Stimulated activated CD8-positive, alpha-beta memory T cell treated with anti-CD3 and anti-CD28 coated beads, Interleukin-2, amount 100 ng/mL, for 48 hours (primary cell): ENCODE measurements at regions not wholly inside any gene's neighbourhood (a gene's known extent, or its start where the extent isn't known, plus 50 kb on each side); places are given as distances from the start of the nearest gene placed in this dataset.
"Not testable (repeated sequence)": the region's sequence is repeated elsewhere in the genome, so short reads cannot be mapped to it uniquely, and the experiment has no call there.

ENCODE experiments used
- DNase-seq, 2 donors: peaks; one replicate each; pipeline ENCODE4 v3.0.0-alpha.2; 2020; ENCODE audit warnings: low read depth in 2 of 2

DNA sequence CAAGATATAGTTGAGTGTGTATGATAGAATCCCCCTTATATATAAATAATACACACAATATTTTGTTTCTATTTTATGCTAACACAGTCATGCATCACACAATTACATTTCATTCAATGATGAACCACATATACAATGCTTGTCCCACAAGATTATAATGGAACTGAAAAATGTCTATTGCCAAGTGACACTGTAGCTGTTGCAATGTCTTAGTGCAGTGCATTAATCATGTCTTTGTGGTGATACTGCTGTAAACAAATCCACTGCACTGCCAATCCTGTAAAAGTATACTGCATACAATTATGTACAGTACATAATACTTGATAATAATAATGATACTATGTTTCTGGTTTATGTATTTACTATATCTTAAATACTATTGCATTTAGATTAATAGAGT is 512.1 kb upstream of the CNTN3 start:
- no peak for DNase-seq

GRCh38 chr3:75129101-75129500 is 514.6 kb upstream of the CNTN3 start:
- DNase-seq = no peak

DNA sequence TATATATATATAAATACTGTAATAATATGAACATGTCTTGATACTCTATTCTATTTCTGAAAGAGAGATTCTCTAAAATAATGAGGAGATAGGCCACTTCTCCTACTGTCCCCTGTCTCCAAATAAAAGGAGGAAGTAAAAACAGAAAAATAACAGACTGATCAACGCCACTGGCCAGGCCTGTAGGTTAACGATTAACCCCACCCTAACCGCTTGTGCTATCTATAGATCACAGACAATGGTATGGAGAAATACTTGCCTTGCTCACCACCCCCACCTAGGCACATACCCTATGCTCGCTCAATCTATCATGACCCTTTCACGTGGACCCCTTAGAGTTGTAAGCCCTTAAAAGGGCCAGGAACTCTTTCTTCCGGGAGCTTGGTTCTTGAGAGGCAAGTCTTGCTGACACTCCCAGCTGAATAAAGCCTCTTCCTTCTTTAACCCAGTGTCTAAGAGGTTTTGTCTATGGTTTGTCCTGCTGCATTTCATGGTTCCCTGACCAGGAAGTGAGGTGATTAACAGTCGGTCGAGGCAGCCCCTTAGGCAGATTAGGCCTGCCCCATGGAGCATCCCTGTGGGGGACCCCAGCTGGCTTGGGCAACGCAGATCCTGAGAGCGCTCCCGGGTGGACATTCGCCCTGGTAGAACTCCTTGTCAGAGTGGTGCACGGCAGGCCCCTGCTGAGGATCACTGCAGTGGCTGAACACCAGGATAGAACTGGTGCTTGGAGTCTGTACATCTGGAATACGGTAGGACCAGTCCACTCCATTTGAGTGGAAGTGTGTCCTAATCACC is 521.8 kb upstream of the CNTN3 start:
- DNase-seq = no peak

- no peak for DNase-seq
These were observed 523.9 kb upstream of the CNTN3 start for GRCh38 chr3:75138345-75138744.

DNA sequence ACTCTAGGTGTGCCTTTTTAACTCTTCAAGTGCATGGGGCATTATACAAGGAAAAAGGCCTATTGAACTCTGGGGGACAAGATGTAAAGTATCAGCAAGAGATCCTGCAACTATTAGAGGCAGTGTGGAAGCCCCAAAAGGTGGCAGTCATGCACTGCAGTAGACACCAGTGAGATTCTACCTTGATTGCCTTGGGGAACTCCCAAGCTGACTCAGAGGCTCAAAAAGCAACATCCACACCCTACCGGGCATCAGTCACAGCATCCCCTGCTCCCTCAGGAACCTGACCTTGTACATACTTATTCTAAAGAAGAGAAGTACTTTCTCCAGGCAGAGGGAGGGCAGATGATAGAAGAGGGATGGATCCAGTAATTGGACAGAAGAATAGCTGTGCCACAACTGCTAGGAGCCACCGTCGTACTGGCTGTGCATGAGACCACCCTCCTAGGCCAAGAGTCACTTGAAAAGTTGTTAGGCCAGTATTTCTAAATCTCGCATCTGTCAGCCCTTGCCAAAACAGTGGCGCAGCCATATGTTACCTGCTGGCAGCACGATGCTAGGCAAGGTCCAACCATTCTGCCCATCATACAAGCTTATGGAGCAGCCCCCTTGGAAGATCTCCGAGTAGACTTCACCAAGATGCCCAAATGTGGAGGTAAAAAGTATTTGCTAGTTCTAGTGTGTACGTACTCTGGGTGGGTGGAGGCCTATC is 523.1 kb upstream of the FRG2C start:
- DNase-seq = no peak

GRCh38 chr3:75144406-75144805 is 519.7 kb upstream of the FRG2C start:
- DNase-seq = no peak

DNA sequence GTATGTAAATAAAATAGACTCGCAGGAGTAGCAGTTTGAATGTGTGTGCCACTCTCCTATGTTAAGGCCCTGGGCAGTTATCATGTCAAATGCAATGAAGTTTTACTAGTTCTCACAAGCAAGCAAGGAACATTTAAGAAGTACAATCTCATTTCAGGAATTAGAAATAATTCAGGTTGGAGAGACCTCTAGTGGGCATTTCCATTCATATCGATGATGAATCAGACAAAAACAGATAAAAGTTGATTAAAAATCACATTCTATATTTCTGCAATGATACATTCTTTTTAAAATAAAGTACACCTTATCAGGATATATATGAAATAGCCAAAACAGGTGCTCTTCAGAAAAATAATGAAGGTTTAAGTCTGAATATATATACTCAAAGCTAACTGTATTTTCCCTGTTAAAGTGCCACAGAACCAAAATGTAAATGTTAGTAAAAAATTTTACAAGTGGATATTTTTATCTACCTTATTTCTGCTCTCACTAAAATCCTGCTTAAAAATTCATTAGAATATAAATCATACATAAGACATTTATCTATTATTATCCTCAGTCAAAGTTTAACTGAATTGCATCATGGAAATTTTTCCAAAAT is 492.4 kb upstream of the FRG2C start:
- DNase-seq = no peak

- DNase-seq = no peak
These were observed 487.2 kb upstream of the FRG2C start for GRCh38 chr3:75176937-75177336.

- no peak for DNase-seq
These were observed 483.7 kb upstream of the FRG2C start for GRCh38 chr3:75180235-75180944.

DNA sequence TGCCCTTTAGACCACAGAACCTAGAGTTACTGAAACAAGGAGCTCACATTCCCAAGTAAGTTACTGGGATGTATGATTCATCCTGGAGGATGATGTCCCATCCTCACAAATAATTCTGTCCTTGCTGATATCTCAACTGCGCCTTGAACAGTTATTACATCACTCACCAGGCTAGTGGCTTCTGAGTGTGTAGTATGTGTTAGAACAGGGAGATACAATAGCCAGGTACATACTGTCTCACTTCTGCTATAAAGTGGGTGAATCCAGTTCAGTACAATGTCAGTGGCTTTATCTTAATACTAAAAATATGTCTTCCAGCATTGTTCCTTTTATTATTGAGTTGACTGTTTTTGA is 483.2 kb upstream of the FRG2C start:
- no peak for DNase-seq

DNA sequence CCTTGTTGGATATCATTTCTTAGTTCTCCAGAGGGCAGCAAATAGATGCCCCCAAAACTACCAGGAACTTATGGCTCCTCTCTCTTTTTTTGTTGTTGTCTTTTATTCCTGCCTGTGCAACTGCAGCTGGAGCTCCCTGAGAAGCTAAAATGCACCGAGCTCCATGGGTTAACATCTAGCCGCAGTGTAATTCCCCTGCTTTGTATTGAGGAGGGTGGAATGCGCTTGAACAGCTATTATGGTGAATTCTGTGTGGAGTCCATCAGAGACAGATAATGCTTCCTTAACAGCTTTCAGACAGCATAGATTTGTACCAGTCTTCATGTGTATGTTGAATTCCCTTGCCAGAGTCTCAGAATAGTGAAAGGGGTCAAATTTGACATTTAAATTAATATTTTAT is 475.2 kb upstream of the FRG2C start:
- DNase-seq = no peak

DNA sequence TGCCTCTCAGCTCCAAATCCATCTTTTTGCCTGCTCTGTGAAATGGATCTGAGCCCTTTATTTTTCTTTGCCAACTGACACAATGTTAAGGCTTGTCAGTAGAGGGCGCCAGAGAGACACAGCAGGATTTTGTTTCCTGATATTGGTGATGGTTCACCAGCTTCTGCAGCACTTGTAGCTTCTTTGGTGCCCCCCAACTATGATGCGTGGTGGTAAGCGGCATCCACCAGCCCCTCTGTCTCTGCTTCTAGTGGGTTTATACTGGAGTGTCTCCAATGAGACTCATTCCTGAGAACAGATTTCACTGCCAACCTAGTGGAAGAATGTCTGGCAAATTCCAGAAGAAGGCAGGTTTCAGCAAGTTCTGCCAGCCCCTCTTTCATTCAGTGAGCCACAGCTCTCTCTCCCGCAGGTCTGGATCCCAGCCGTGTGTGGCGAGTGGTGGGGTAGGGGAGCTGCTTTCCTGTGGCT is 471.9 kb upstream of the FRG2C start:
- DNase-seq = peak; percentile 7 to 14

DNA sequence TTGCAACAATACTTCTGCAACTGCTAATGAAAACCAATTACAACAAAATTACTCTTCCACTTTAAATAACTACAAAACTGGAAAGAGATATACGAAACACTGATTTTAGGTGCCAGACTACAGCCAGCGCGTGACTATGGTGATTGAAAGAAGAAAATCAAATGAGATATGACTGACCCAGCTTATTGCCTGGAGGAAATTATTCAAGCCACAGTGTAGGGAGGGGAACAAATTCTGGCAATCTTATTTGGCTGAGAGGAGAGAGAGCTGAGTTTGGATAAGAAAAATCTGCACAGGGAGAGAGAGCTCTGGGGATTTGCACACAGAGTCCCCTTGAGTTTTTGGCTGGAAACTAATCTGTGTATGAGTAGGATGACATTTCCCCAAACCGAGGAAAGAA is 470.3 kb upstream of the FRG2C start:
- DNase-seq = no peak

DNA sequence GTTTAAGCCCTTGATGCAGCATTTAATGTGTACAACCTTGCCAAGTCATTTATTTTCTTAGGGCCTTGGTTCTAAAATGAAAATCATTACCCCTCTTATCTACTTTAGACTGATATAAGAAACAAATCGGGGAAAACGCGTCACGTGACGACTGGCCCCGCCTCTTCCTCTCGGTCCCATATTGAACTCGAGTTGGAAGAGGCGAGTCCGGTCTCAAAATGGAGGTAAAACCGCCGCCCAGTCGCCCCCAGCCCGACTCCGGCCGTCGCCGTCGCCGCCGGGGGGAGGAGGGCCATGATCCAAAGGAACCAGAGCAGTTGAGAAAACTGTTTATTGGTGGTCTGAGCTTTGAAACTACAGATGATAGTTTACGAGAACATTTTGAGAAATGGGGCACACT is 449.8 kb upstream of the FRG2C start:
- not testable (repeated sequence) for DNase-seq

GRCh38 chr3:75218577-75218976 is 445.6 kb upstream of the FRG2C start:
- DNase-seq = no peak

GRCh38 chr3:75220932-75221331 is 443.2 kb upstream of the FRG2C start:
- no peak for DNase-seq

DNA sequence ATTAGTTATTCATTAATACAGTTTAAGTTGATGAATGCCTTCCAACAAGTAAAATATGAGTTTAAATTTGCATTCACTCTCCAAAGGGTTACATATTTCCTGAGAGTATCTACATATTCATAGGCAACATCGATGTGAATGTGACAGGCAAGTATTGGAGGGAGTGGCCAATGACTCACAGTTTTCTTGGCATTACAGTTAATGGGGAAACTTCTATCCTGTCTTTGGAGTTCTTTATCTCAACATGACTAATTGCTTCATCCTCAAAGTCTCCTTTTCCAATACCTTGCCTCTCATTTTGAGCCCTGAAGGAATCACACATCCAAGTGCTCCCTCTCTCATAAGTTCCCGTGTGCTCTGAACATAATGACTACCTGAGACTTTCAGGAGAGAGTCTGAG is 439.7 kb upstream of the FRG2C start:
- DNase-seq = no peak

GRCh38 chr3:75232216-75232615 is 431.9 kb upstream of the FRG2C start:
- no peak for DNase-seq

- no peak for DNase-seq
These were observed 428.5 kb upstream of the FRG2C start for GRCh38 chr3:75235631-75236030.

DNA sequence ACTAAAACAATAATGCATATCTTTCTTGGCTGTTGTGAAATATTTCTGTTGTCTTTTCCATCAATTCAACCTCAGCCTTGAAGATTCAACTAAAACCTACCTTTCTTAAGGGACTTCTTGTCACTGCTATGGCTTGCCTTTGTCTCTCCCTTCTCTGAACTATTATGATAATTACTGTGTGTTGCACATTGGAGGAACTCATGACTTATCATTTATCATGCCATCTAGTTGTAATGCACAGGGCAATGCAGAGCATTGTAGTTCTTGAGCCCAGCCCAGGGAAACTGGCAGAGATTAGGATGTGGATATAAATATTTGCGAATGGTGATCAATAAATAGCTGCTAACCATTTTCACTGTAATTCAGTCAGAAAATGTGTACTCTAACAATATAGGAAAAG is 427.1 kb upstream of the FRG2C start:
- no peak for DNase-seq

DNA sequence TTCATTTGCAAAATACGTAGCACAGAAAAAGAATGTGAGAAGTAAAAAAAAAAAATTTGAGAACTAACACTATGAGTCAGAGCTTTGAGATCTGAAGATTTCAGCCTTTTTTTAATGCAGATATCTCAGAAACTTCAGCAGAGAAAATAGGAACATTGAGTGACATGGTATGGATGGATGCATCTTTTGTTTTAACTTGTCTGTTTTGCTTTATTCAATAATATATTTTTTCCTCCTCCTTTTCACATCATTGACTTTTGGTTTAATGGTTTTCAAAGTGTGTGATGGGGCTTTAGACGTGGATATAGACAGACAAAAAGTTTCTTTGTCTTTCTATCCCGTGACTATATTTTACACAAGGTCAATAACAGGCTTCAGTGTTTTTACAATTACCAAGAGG is 426.7 kb upstream of the FRG2C start:
- DNase-seq = no peak

- DNase-seq = not testable (repeated sequence)
These were observed 422.7 kb upstream of the FRG2C start for GRCh38 chr3:75241226-75241962.
